ENCODE measurements at regions not wholly inside any gene's neighbourhood (a gene's known extent, or its start where the extent isn't known, plus 50 kb on each side); places are given as distances from the start of the nearest gene placed in this dataset.

GRCh38 chr5:54761213-54761701 is 224.1 kb downstream of the ESM1 start:
- peak in 1 of 2 donors; percentile 97 for DNase-seq (ENCODE audit: low read depth in 1 of 2, low spot score in 1 of 2)
- TF ChIP-seq, protein P1, sequence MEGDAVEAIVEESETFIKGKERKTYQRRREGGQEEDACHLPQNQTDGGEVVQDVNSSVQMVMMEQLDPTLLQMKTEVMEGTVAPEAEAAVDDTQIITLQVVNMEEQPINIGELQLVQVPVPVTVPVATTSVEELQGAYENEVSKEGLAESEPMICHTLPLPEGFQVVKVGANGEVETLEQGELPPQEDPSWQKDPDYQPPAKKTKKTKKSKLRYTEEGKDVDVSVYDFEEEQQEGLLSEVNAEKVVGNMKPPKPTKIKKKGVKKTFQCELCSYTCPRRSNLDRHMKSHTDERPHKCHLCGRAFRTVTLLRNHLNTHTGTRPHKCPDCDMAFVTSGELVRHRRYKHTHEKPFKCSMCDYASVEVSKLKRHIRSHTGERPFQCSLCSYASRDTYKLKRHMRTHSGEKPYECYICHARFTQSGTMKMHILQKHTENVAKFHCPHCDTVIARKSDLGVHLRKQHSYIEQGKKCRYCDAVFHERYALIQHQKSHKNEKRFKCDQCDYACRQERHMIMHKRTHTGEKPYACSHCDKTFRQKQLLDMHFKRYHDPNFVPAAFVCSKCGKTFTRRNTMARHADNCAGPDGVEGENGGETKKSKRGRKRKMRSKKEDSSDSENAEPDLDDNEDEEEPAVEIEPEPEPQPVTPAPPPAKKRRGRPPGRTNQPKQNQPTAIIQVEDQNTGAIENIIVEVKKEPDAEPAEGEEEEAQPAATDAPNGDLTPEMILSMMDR (IDR thresholded peaks at IDR 0.05; ENCODE audit: low read depth, low read length): no peak
- no peak overlapping the region for H3K27ac ChIP-seq
- no peak overlapping the region for H3K4me3 ChIP-seq
- no peaks in the 10 kb centered on the region for H3K36me3 ChIP-seq
- H3K4me1 ChIP-seq (ENCODE audit: low read depth): no peaks in the 10 kb centered on the region
- no peaks in the 10 kb centered on the region for H3K27me3 ChIP-seq
- H3K9me3 ChIP-seq (ENCODE audit: low read depth): no peaks in the 10 kb centered on the region

DNA sequence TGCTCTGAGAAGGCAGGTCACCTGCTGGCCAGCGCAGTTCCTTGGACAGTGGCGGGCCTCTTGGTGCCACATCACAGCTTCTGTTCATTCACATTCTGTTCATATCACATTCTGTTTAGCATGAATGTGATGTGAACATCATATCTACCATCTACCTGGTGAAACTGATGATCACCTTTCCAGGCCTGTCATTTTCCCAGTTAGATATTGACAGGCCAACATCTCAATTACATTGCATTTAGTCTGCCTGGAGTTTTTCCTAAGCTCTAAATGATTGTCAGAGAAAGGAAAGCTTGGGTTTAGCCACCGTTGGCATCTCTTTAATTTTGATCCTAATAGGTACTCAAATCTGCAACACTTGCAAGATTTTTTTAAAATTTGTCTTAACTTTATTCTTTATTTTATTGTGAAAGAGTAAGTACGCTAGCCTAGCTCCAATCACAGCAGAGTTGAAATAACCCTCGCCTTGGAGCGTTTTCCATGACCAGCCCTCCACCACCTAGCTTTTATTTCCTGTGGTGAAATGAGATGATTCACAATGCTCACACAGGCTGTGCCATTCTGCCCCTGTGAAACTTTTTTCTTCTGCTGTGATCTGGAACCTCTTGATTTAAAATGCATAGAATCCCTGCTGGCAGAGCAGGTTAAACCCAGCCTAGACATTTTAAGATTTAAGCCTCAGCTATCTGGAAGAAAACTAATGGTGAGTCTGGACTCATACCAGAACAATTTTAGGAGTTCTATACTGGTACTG is 225.0 kb downstream of the ESM1 start:
- no peaks in the 10 kb centered on the region for H3K9me3 ChIP-seq (ENCODE audit: low read depth)
- TF ChIP-seq, protein P1 (IDR thresholded peaks at IDR 0.05; ENCODE audit: low read depth, low read length): no peak
- H3K27ac ChIP-seq: no peak overlapping the region
- DNase-seq (ENCODE audit: low read depth in 1 of 2, low spot score in 1 of 2): peak in 1 of 2 donors; percentile 84
- H3K4me1 ChIP-seq (ENCODE audit: low read depth): no peaks in the 10 kb centered on the region
- H3K36me3 ChIP-seq: no peaks in the 10 kb centered on the region
- no peaks in the 10 kb centered on the region for H3K27me3 ChIP-seq
- no peak overlapping the region for H3K4me3 ChIP-seq

- H3K4me3 ChIP-seq: no peak overlapping the region
- H3K27ac ChIP-seq: no peak overlapping the region
- H3K4me1 ChIP-seq (ENCODE audit: low read depth): peaks cover 1% of the 10 kb centered on the region
- no peaks in the 10 kb centered on the region for H3K27me3 ChIP-seq
- peak in 1 of 2 donors; percentile 82 for DNase-seq (ENCODE audit: low read depth in 1 of 2, low spot score in 1 of 2)
- TF ChIP-seq, protein P1 (IDR thresholded peaks at IDR 0.05; ENCODE audit: low read depth, low read length): no peak
- no peaks in the 10 kb centered on the region for H3K9me3 ChIP-seq (ENCODE audit: low read depth)
- H3K36me3 ChIP-seq: no peaks in the 10 kb centered on the region
Measured at GRCh38 chr5:54758038-54758437, 227.4 kb downstream of the ESM1 start.

DNA sequence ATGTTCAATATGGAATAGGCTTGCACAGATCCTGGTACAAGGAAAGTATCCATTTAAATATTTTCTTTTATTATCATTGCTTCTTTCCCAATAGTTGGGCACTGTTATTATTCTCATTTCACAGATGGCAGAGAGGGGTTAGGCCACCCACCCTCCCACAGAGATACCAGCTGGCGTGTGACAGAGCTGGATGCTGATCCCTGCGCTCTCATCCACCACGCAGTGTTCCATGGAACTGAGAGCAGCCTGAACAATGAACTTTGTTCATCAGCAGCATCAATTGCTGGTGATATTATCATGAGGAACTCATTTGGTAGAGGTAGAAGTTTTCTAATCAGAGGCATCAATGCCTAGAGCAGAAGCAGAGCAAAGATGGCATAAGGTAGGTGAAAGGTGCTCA is 227.9 kb downstream of the ESM1 start:
- Histone ChIP-seq H3K9me3 (ENCODE audit: low read depth) (no peaks in the 10 kb centered on the region), H3K4me1 (ENCODE audit: low read depth) (peaks cover 5% of the 10 kb centered on the region), H3K27me3 (no peaks in the 10 kb centered on the region), H3K36me3 (no peaks in the 10 kb centered on the region), H3K27ac (no peak overlapping the region), H3K4me3 (no peak overlapping the region)
- TF ChIP-seq, protein P1 (IDR thresholded peaks at IDR 0.05; ENCODE audit: low read depth, low read length): no peak
- no peak for DNase-seq (ENCODE audit: low read depth in 1 of 2, low spot score in 1 of 2)

DNA sequence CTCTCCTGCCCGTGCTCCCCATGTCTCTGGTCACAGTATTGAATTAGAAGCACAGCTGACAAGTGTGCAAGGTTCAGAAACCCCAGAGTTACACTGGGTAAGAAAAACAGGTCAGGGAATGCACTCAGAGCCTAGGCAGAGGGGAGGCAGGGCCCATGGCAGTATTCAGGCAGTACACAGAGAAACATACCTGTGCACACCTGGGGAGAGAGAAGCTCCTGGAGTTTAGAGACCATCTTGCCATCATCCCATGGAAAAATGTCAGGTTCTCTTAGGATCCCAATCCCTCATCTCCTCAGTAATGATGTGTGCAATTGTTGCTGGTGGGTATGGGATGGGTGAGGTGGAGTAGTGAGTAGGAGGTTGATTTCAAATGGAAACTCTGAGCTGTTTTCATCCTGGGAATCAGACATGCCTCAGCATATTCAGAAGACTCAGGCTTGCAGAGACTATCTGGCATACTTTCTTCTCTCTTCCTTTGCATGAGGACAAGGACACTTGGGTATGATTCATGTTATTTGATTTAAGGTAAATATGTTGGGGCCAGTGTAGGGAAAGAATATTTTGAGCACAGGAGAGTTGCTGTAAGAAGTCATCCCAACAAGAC is 228.5 kb downstream of the ESM1 start:
- H3K36me3 ChIP-seq: no peaks in the 10 kb centered on the region
- DNase-seq (ENCODE audit: low read depth in 1 of 2, low spot score in 1 of 2): no peak
- no peak overlapping the region for H3K27ac ChIP-seq
- TF ChIP-seq, protein P1 (IDR thresholded peaks at IDR 0.05; ENCODE audit: low read depth, low read length): no peak
- peaks cover 5% of the 10 kb centered on the region for H3K4me1 ChIP-seq (ENCODE audit: low read depth)
- H3K9me3 ChIP-seq (ENCODE audit: low read depth): no peaks in the 10 kb centered on the region
- H3K4me3 ChIP-seq: no peak overlapping the region
- no peaks in the 10 kb centered on the region for H3K27me3 ChIP-seq

Data from cardiac muscle cell (in vitro differentiated cells and primary cell).